HG03354 (cell line): ENCODE measurements at regions not wholly inside any gene's neighbourhood (a gene's known extent, or its start where the extent isn't known, plus 50 kb on each side); places are given as distances from the start of the nearest gene placed in this dataset.
"Not testable (repeated sequence)": the region's sequence is repeated elsewhere in the genome, so short reads cannot be mapped to it uniquely, and the experiment has no call there.

Source experiments
- ATAC-seq: cut with Tn5 transposase; IDR thresholded peaks from one replicate; pipeline ENCODE4 v1.9.1; 2021; ENCODE audit warnings: mild to moderate bottlenecking; ENCODE audit not compliant: unreplicated experiment, poor library complexity, severe bottlenecking

DNA sequence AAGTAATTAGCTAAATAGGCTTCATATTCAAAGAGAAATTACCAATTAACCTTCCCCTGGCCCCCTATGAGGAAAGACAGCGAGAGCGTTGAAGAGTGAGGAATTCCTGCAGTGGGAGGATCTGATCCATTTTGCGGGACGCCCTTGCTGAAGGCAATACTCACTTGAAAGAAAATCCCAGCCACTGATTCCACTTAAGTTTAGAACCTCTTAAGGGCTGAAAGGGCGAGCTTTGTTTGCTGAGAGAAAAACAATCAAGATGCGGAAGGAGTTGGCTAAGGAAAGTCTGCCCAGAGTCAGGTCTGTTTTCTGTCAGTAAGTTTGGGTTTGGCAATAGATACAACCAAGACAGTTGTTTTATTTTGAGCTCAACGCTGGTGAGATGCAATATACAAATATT, 102.8 kb upstream of the GBE1 start:
- ATAC-seq: no peak

DNA sequence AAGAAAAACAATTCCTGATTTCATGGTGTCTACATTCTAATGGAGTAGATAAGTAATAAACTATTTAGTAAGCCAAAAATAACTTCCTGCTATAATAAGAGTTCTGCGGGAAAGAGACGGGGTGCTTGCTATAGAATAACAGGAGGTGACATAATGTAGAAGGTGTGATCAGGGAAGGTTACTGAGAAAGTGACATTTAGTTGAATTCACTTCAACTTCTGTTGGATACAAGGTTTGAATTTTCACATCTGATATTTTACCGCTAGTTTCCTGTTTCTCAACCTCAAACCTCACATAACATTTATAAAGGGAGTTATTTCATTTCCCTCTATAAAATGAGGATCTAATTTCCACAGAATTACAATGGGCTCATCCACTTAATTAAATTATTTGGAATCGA, 102.3 kb upstream of the GBE1 start:
- no peak for ATAC-seq

DNA sequence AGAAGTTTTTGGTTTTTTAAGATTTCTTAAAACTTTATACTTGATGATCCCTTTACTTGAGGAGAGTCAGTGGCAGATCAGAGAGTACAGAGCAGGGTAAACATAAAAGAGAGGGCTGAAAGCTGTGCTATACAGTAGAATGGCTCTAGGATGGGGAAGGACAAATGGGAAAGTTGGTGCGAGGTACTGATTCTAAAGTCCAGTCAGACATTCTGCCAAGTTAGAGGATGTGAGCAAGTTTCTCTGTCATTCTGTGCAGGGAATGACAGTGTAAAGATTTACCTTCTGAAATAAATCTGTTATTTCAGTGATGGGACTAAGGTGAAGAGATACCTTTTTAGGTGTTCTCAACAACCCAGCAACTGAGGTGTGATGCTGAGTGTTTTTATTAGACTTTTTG, 100.1 kb upstream of the GBE1 start:
- no peak for ATAC-seq

- no peak for ATAC-seq
Measured at GRCh38 chr3:81859524-81859923, 98.1 kb upstream of the GBE1 start.

DNA sequence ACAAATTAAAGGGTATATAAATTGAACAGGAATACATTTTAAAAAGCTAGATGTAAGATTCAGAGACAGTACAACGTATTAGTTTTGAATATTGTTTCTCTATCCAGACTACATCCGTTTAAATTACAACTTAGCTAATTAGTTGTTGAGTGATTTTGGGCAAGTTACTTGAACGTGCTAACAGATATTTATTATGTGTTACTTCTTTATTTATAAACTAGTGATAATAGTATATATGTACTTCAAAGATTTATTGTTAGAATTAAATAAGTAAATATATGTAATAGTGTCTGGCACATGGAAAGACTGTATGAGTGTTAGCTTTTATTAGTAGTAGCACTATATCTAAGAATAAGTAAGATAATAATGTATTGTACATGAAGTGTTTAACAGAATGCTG, 92.0 kb upstream of the GBE1 start:
- no peak for ATAC-seq

GRCh38 chr3:81851176-81851575, 89.7 kb upstream of the GBE1 start:
- no peak for ATAC-seq

DNA sequence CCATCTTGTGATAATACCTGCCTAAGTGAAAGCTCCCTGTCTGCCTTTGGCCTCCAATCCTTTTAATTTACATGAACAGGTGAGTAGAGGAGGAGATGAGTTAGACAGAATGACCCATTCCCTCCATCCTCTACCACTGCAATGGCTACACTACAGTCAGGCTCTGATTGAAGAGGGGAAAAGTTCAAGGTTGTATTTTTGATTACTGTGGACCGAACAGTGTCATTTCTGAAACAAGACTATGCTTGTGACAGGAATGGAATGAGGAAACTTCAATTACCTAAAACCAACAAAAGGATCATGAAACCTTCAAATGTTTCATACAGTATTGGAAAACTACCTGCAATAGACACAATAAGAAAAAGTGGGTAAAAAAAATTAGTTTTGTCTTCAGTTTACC, 85.5 kb upstream of the GBE1 start:
- no peak for ATAC-seq

DNA sequence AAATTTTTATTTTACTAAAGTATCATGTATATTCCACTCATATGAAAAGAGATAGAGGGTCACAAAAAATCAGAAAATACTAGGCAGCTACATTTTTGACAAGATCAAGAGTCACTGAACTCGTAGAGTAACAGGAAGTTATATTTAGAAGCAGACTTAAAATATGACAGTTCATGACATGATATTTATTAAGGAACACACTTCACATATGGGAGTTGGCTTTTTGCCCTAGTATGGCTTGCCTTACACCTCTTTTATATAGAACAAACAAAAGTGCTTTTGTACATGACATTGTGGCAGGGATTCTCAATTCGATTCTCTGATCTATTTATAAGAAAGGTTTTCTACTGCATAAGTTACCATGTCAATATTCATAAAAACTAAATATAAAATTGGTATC, 80.1 kb upstream of the GBE1 start:
- no peak for ATAC-seq

DNA sequence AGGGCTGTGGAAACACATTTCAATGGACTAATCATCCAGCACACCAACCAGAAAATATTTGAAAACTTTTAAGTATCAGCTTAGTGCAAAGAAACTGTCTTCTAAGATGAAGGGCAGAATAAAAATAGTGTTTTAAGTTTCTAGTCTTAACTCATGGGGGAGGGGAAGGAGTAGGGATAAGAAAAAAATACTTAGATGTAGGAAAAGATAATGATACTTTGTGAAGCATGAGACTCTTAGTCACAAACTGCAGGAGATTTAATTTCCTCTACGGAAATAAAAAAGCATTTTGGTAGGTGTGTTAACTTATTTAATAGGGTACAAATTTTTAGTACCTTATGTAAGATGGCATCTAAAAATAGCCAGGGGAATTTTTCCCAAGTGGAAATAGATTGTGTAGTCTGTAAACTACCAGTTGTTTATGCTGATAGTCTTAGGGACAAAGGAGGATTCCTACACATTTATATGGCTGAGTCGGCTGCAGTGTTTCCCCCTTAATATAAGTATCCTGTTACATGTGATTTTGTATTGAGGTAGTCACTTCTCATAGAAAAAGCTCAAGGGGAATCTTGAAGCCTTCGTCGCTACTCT, 78.2 kb upstream of the GBE1 start:
- no peak for ATAC-seq

DNA sequence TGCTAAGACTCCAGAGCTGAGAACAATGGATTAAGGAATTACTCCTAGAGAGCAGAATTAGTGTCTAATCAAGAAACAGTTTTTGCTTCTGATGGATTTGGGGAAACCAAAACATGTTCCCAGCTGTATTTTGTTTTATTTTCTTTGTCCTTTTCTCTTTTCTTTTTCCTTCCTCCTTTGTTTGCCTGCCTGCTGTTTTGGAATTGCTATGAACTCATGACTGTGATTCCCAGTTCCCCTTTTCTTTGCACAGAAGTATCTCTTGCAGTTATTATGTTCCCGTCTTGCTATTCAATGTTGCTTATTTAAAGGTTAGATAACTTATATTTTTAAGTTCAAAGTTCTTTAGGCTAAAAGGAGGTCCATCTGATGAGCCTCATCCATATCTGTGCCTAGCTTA, 77.0 kb upstream of the GBE1 start:
- ATAC-seq: no peak

- ATAC-seq: no peak
Measured at GRCh38 chr3:81837071-81837593, 75.7 kb upstream of the GBE1 start.

- ATAC-seq: no peak
Measured at GRCh38 chr3:81829937-81830336, 68.5 kb upstream of the GBE1 start.

DNA sequence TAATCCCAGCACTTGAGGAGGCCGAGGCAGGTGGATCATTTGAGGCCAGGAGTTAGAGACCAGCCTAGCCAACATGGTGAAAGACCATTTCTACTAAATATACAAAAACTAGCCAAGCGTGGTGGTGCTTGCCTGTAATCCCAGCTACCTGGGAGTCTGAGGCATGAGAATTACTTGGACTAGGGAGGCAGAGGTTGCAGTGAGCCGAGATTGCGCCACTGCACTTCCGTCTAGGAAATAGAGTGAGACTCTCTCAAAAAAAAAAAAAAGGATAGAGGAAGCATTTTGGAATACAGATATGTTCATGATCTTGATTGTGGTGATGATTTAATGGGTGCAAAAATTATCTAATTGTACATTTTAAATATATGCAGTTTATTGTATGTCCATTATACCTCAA, 67.8 kb upstream of the GBE1 start:
- not testable (repeated sequence) for ATAC-seq

- ATAC-seq: peak; percentile 96
Measured at GRCh38 chr3:81823882-81824395, 62.5 kb upstream of the GBE1 start.

DNA sequence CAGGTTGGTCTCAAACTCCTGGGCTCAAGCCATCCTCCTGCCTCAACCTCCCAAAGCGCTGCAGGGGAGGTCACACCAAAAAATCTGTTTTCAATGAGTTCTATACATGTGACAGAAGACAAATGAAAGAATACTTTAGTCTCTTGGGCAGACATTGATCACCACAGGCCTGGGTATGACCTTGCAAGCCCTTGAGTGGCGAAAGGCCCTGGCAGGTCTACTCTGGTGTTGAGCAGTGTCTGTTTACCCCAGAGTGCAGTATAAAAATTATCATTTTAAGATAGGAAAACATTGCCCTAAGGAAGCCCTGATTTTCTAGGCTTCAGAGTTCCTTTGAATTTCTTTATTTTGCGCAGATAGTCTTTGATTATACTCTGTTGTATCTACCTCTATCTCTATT, 61.6 kb upstream of the GBE1 start:
- no peak for ATAC-seq

GRCh38 chr3:81816473-81817250, 55.2 kb upstream of the GBE1 start:
- peak; percentile 99 for ATAC-seq

DNA sequence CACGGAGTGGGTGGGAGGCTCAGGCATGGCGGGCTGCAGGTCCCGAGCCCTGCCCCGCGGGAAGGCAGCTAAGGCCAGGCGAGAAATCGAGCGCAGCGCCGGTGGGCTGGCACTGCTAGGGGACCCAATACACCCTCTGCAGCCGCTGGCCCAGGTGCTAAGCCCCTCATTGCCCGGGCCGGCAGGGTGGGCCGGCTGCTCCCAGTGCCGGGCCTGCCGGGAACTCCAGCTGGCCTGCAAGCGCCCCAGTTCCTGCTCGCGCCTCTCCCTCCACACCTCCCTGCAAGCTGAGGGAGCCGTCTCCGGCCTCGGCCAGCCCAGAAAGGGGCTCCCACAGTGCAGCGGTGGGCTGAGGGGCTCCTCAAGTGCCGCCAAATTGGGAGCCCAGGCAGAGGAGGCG, 50.7 kb upstream of the GBE1 start:
- ATAC-seq: not testable (repeated sequence)
